DMS114 treated with DMSO at 0.1 percent for 48 hours (cell line): ENCODE measurements at regions not wholly inside any gene's neighbourhood (a gene's known extent, or its start where the extent isn't known, plus 50 kb on each side); places are given as distances from the start of the nearest gene placed in this dataset.

Source experiments
- DNase-seq: peaks from one replicate; lab custom pipeline; 2025; ENCODE audit not compliant: unreplicated experiment; lab: John Stamatoyannopoulos, UW

DNA sequence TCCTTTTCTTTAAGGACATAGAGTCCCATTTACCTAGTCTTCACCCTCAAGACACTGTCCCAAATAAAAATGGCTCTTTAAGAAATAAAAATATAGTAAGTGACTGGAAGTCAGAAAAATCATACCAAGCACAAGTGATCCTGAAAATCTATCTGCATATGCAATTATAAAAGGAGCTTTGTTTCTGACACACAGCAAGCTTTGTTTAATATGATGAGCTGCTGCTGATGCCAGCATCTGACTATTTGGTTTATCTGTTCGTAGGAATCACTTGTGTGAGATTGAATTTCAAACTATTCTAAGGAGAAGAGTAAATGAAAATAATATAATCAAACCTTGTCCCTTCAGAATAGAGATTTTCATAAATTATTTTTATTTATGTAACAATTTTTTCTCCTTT lies 332.4 kb downstream of the PCDH7 start:
- DNase-seq = no peak

DNA sequence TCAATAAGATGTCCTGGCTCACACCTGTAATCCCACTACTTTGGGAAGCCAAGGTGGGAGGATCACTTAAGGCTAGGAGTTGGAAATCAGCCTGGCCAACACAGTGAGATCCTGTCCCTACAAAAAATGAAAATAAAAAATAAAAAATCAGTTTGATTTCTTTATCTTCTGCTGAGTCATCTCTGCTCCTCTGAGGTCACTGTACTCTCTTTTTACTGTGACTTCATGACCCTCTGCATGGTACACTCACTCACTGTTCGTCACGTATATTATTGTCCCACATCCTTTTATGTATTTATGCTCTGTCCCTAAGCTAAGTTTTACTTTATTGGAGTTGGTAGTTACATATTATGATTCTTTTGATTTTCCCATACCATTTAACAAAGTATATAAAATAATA lies 333.3 kb downstream of the PCDH7 start:
- no peak for DNase-seq

DNA sequence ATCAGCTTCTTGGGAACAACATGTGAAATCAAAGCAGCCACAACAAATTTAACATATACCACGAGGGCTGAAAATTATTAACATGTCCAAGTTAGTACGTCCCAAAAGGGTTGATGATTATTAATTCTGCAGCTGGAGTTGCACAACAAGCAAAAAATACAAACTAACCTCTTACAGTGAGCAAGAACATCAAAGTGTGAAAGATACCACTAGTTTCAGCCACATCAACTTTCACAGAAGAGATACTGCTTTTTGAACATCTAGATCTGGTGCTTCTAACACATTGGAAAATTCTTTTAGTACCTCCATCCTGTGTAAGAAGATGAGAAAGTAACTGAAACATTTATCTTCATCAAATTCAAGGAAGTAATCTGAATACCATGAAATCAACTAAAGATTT lies 334.1 kb downstream of the PCDH7 start:
- no peak for DNase-seq

DNA sequence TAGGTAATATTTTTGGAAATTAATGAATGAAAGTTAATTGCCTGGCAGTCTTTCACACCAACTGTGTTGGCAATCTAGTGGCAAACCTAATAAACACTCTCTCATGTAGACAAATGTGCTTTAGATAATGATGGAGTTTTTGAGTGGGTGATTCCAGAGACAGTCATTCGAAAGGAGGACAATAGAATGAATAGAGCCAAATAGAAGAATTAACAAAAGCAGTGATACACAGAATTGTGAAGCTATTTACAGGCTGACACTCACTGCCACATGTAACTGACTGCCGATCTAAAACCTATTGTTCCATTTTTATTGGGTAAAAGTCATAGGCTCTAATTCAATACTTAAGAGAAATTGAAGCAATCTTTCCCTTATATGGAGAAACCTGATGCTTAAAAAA lies 338.5 kb downstream of the PCDH7 start:
- DNase-seq = no peak

DNA sequence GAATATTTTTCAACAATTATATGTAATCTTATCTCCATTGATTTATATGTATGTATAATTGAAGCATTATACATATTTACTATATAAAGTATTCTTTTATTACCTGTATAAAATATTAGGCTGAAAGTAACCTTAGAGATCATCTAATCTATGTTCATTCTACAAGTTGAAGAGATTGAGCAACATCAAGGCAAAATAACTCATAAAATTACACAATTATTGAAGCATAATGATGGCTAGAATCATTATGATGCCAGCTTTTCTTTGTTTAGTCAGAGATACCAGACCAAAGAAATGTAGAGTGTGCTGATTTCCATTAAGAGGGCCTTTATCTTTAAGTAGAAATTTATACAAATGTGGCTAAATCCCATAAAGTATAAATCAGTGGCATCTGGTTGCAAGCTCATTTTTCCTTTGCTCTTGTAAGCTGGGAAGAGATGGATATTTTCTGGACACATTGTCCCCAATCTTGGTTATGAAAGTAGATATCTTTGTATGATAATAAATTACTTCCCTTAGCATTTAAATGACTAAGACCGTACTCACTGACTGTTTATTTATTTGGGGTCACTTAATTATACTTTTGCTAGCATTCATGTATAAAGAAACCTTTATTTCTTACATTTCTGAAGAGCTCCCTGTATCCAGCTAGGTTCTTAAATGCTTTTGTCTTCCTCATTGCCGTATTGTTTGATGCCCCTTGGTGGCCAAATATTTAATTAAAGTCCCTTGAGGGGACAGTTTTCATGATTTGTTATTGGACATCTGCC lies 339.8 kb downstream of the PCDH7 start:
- DNase-seq = no peak

DNA sequence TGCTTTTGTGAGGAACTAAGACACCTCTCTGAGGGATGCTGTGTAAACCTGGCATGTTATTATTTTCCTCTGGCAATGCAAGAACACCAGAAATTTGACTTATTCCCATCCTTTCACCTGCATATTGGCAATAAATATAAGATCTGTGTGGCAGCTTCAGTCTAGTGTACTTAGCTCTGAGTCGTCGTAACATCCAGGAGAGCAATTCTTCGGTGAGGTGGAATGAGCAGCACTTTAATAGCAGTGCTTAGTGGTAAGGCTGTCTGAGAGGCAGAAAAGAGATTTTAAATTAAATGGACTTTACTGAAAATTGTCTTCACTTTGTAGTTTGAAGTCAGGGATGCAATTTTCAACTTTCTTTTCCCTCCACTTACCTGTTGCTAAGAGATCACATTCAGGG lies 344.9 kb downstream of the PCDH7 start:
- DNase-seq = no peak

DNA sequence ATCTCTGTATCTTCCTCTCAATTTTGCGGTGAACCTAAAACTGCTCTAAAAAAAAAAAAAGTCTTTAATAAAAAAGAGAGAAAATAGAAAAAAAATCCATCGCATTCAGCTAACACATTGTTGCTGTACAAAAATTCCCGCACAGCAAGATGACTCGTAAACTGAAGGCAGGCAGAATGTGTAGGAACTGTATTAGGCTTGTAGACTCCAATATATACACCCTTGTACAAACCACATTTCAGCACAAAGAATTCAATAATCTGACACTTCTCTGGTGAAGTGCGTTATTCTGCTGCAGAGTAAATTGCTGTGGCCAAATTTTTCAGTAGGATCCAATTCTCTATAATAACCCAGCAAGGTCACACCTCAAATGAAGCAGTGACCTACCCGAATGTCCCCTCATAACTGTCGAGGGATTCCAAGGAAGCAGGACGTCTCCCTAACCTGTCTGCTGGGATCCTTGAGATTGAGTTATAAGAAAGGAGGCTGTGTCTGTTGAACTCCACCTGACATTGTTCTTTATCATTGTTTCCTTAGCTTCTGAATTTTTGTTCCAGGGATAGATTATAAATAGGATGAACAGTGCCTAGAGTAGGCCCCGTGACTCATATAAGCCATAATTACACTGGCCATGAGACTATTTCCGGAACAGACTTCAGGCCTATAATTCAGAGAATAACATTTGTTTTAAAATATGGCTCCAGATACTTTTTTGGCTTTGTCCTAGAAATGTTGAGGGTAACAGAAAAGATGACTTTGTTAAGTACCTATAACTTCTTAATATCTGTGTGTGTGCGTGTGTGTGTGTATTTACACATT lies 348.3 kb downstream of the PCDH7 start:
- no peak for DNase-seq

DNA sequence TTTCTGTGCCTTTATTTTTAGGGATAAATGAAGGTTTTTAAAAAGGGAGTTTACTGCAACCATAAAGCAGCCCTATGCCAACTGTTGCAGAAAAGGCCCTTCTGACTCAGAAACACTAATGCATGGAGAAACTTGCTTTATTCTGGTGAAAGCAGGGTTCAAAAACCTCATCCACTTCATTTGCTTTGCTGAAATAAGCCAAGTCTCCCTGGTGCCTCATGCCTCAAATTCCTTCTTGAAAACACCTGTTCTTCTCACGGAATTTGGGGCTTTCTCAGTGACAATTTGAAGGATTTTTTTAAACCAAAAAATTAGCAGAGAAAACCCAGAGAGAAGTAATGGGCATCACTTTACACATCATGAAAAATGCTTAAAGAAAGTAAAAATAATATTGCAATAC lies 349.0 kb downstream of the PCDH7 start:
- no peak for DNase-seq

DNA sequence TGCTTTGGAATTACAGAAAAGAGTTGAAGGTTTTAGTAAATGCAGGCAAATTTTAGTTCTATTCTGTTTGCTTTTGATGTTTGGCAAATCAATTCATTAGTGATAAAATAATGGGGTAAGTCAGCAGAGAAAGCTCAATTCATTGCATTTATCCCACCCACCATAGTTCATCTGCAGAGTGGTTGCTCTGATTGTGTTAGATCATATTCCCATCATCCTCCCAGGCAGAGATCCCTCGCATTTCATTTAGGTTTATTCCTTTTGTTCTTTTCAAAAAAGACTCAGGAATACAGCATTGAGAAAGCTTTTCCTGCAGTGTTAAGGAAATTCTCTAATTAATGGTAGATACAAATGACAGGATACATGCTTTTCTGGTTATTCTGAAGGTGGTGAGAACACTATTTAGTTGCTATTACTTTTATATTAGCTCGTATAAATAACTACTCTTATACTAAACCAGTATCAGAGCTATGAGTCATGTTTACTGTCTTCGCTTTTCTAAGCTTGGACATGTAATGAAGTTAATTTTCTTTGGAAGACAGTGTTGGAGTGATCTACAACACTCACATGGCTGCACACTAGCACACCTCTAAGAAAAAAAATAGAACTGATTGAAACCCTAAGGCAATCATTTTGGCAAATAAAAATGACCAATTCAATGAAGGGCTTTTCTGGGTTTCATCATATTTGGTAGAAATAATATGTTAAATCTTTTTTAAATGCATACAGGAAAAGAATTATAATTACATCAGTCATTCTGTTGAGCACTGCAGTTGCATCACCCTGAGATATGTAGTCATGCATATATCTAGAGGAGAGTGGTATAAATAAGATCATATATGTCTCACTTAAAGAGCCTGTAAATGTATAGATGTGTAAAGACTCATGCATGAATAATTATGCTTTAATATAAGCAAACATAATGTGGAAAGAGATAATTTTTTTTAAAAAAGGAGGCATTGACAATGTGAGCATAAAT lies 351.6 kb downstream of the PCDH7 start:
- DNase-seq = no peak

DNA sequence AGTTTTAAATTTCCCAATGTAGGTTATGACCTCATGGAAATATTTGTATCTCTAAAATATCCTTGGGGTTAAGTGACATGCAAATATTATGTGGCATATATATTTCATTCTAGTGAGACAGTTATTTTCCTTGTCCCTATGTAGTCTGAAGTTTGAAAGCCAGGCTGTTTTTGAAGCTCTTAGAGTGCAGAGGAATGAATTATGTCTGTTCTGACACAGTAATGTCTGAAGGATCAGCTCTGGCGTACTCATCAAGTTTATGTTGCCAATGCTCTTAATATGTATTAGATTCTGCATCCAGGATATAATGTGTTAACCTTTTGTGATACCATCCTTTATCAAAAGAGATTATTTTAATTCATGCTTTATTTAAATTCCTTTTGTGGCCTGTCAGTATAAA lies 355.8 kb downstream of the PCDH7 start:
- no peak for DNase-seq

DNA sequence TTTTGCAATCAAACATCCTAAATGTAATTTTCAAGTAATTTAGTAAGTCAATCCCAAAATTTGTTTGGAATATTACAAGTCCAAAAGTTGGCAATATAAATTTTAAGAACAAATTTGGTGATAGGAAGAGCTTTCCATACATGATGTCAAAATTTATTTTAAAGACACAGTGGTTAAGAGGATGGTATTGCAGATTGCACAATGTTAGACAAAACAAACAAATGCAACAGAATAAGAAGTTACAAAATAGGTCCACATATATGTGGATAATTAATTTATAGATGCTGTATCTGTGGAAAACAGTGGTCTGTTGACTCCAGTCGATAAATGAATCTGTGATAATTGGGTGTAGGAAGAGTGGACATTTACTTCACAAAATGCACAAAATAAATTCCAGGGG lies 358.5 kb downstream of the PCDH7 start:
- DNase-seq = no peak

DNA sequence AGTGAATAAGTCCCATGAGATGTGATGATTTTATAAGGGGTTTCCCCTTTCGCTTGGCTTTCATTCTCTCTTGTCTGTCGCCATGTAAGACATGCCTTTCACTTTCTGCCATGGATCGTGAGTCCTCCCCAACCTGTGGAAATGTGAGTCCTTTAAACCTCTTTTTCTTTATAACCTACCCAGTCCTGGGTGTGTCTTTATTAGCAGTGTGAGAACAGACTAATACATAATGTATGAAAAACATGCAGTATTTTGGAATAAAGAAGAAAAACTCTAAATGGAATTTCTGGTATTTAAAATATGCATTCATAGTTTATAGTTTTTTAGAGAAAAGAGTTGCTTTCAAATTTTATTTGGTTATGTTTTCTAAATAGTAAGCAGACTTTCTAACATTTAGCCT lies 360.7 kb downstream of the PCDH7 start:
- no peak for DNase-seq

DNA sequence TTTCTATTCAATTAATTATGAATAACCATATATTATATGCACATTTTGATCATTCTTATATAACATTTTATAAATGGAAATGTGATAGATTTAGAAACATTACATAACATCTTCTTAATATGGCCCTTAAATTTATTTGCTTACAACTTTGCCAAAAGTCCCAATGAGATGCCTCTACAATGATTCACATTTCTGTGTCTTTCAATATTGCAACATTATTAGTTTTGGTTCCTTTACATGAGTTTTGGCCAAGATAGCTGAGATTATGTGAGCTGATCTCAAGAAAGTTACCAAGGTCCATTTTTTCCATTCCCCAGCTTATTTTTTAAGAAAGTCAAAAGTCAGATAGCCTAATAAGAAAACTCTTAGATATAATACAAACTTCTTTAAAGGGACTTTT lies 361.2 kb downstream of the PCDH7 start:
- no peak for DNase-seq

DNA sequence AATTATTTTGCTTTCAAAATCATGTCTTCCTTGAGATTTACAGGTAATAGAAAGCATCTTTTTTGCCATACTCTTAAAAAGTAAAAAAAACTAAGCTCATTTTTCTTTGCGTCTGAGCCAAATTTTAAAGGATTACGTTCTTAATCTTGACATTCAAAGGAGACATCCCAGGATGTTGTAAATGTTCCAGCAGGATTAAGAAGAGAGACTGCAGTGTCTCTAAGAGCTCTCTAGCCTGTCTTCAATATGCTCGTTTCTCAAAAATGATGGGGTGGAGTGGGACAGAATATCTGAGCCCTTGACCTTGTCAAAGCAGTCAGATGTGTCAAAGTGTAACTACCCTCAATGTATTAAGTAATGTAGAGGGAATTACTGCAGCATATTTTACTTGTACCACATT lies 363.3 kb downstream of the PCDH7 start:
- no peak for DNase-seq

DNA sequence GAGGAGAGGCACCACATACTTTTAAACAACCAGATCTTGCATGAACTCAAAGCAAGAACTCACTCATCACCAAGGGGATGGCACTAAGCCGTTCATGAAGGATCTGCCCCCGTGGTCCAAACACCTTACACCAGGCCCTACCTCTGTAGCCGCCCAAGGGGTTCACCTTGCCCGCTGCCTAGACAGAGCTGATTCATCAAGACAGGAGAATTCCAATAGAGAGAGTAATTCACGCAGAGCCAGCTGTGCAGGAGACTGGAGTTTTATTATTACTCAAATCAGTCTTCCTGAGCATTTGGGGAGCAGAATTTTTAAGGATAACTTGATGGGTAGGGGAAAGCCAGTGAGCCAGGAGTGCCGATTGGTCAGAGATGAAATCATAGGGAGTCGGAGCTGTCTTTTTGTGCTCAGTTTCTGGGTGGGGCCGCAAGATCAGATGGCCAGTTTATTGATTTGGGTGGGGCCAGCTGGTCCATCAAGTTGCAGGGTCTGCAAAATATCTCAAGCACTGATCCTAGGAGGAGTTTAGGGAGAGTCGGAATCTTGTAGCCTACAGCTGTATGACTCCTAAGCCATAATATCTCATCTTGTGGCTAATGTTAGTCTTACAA lies 364.7 kb downstream of the PCDH7 start:
- DNase-seq = no peak

DNA sequence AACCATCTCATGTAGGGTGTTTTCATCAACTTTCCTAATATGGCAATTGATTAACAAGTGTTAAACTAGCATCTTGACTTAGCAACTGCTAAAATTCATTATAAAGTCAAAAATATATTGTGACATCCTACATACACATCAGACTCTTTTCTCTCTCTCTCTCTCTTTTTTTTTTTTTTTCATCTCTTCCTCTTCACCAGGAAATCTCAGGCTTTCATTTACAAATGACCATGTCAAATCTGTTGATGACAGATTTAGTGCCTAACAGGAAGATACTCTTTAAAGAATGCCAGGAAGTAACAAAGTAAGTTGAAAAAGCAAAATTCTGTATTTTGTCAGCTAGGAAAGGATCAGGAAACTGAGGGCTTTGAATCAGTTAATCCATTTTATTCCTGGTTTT lies 365.5 kb downstream of the PCDH7 start:
- DNase-seq = no peak

DNA sequence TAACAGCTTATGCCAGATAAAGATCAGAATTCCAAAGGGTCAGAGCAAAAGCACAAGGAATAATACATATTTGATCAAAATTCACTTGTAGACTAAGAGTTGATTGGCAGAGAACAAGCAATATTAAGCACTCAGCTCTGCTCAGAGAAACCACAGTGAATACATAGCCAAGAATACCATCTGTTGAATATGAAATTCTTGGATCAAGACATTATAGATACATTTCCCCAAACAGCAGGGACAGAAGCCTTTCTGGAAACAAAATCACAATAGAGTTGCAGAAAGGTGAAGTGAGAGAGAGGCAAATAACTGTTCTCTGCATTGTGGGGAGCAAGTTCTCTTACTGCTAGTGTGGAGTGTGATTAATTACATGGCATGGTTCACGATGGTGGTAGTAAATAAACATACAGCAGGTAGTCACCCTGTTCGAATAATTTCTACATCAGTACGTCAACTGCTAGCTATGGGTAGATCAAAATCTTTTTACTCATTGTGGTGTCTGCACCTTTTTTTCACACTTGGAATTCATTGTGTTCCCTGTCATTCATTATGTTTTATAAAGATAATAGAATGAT lies 366.7 kb downstream of the PCDH7 start:
- no peak for DNase-seq

DNA sequence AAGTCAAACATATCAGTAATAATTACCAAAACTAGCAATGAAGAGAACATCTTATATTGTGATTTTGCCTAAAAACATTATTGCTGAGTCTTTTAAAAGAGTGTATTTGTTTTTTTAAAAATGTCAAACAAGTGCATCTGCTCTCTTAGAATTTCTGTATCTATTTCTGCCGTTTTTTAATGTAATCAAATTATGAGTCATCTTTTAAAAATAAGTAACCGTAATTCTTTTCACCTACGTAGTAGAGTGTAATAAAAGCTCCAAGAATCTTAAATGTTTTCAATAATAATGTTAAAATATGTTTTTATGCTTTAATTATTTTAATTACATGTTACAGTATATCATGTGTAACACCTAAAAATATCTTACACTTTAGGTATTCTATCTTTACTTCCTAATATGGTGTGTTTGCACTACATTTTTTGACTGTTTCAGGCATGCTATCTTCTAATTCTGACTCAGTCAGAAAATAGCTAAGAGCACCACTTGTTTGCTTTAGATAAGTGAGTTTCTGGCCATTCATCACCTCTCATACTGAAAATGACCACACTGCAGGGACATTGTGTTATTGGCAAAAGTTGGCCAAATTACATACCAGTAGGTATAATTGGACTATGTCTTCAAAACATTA lies 368.5 kb downstream of the PCDH7 start:
- no peak for DNase-seq

DNA sequence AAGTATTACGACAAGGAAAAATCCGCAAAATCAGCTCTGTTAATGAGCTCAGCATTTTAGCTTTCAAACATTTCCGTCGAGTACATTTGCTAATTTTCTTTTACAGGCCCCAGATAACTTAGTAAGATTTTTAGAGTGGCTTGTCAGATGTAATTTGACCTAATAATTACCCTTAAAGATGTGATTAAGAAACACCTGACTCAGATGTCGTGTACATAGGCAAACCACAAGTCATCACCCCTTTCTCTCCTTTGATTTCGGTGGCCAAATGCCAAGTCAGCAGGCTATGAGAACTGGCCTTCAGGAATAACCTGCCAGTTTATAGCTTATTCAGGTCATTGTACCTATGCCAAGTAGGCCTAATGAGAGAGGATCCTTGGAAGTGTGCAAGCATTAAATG lies 369.6 kb downstream of the PCDH7 start:
- no peak for DNase-seq

DNA sequence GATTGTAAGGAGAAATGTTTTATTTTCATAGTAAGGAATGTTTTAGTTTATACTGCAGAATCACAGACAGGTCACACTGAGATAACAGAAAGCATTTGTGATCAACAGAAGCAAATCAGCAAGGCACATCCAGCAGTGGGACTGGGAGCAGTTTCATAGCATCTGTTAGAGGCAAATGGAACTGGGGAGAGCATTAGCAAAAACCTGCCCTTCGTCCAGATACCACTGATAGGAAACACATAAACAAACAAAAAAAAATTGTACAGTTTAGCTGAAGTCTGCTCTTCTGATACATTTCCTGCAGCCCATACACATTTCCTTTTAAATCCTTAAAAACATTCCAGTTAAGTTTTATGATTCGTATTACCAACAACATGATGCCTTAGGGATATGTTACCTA lies 374.3 kb downstream of the PCDH7 start:
- no peak for DNase-seq
